GM23248 (cell line): ENCODE measurements at regions not wholly inside any gene's neighbourhood (a gene's known extent, or its start where the extent isn't known, plus 50 kb on each side); places are given as distances from the start of the nearest gene placed in this dataset.

ENCODE experiments used
- DNase-seq: peaks from one replicate; pipeline ENCODE4 v3.0.0-alpha.2; 2015
- H2AFZ ChIP-seq: fragments of 200-600 bp; sonication (generic); 2 replicates; pipeline ENCODE4 v1.6.1; 2016; ENCODE audit warnings: antibody characterized with exemption
- H3F3A ChIP-seq: fragments of 200-600 bp; sonication (generic); 2 replicates; pipeline ENCODE4 v1.6.1; 2016; ENCODE audit warnings: mild to moderate bottlenecking, antibody characterized with exemption, mixed run types; ENCODE audit not compliant: insufficient read depth
- H3K27ac ChIP-seq: fragments of 200-600 bp; sonication (generic); 2 replicates; pipeline ENCODE4 v1.5.1; 2016; ENCODE audit warnings: mild to moderate bottlenecking
- H3K27me3 ChIP-seq: fragments of 200-600 bp; sonication (generic); replicated peaks from 2 replicates; pipeline ENCODE4 v1.6.1; 2016; ENCODE audit warnings: mild to moderate bottlenecking; ENCODE audit not compliant: insufficient read depth
- H3K36me3 ChIP-seq: fragments of 200-600 bp; sonication (generic); 2 replicates; pipeline ENCODE4 v1.6.1; 2016; ENCODE audit warnings: low read depth, mild to moderate bottlenecking
- H3K4me1 ChIP-seq: fragments of 200-600 bp; sonication (generic); 2 replicates; pipeline ENCODE4 v1.6.1; 2016; ENCODE audit warnings: mild to moderate bottlenecking; ENCODE audit not compliant: insufficient read depth
- H3K4me2 ChIP-seq: fragments of 200-600 bp; sonication (generic); one replicate; pipeline ENCODE4 v1.6.1; 2016; ENCODE audit warnings: mild to moderate bottlenecking; ENCODE audit not compliant: unreplicated experiment
- H3K4me3 ChIP-seq: fragments of 200-600 bp; sonication (generic); 2 replicates; pipeline ENCODE4 v1.5.1; 2016; ENCODE audit warnings: mild to moderate bottlenecking
- H3K79me2 ChIP-seq: fragments of 200-600 bp; sonication (generic); 2 replicates; pipeline ENCODE4 v1.6.1; 2016; ENCODE audit warnings: mild to moderate bottlenecking; ENCODE audit not compliant: insufficient read depth
- H3K9ac ChIP-seq: fragments of 200-600 bp; sonication (generic); 2 replicates; pipeline ENCODE4 v1.6.1; 2016; ENCODE audit warnings: mild to moderate bottlenecking
- H3K9me2 ChIP-seq: fragments of 200-600 bp; sonication (generic); 2 replicates; pipeline ENCODE4 v1.6.1; 2016; ENCODE audit warnings: mixed run types, mild to moderate bottlenecking, moderate library complexity; ENCODE audit not compliant: insufficient read depth
- H3K9me3 ChIP-seq: fragments of 200-600 bp; sonication (generic); one replicate; pipeline ENCODE4 v1.6.1; 2017; ENCODE audit warnings: low read depth
- H4K20me1 ChIP-seq: fragments of 200-600 bp; sonication (generic); 2 replicates; pipeline ENCODE4 v1.6.0; 2016; ENCODE audit not compliant: insufficient read depth
- EZH2 ChIP-seq: fragments of 200-600 bp; sonication (generic); IDR thresholded peaks from 2 replicates; pipeline ENCODE4 v1.6.1; 2018; ENCODE audit warnings: antibody characterized with exemption, mild to moderate bottlenecking; ENCODE audit not compliant: insufficient read depth, poor library complexity, severe bottlenecking
- EZH2phosphoT487 ChIP-seq: fragments of 200-600 bp; sonication (generic); IDR thresholded peaks from 2 replicates; pipeline ENCODE4 v1.6.1; 2018; ENCODE audit warnings: antibody characterized with exemption, moderate library complexity, mild to moderate bottlenecking, low read depth; ENCODE audit not compliant: insufficient read depth
- WGBS, 2 experiments: methylation state at CpG; one replicate each; pipeline ENCODE4 v1.1.6; 2015 to 2017; ENCODE audit warnings: low lambda C conversion rate in 2 of 2, low coverage in 1 of 2; ENCODE audit errors: missing lambda C conversion rate in 2 of 2; 5-methylcytosine and 5-hydroxymethylcytosine counted together
- in situ Hi-C: fragments of 300-500 bp; cut with MboI; formaldehyde crosslinking; loops from 2 replicates; pipeline ENCODE4 v1.15.0; 2020

- in situ Hi-C loops, result no loop called here
- H3K27me3 ChIP-seq, result no peaks in the 10 kb centered on the region
- no peak overlapping the region for H3K27ac ChIP-seq
- no peak overlapping the region for H3K4me2 ChIP-seq
- H3K9ac ChIP-seq, result no peak overlapping the region
- H3K9me3 ChIP-seq, result no peaks in the 10 kb centered on the region
- H2AFZ ChIP-seq, result no peak overlapping the region
- TF ChIP-seq EZH2, result no peak
- TF ChIP-seq EZH2phosphoT487, result no peak
- no peaks in the 10 kb centered on the region for H4K20me1 ChIP-seq
- H3K4me1 ChIP-seq, result no peaks in the 10 kb centered on the region
- no peaks in the 10 kb centered on the region for H3K9me2 ChIP-seq
- H3K4me3 ChIP-seq, result no peak overlapping the region
- H3K36me3 ChIP-seq, result no peaks in the 10 kb centered on the region
- no peaks in the 10 kb centered on the region for H3F3A ChIP-seq
- 46 to 61% methylated on average over 6 of the region's 6 CpGs for WGBS, 2 experiments
- DNase-seq, result no peak
- no peaks in the 10 kb centered on the region for H3K79me2 ChIP-seq
Observed at GRCh38 chr10:129111922-129112321, 355.1 kb upstream of the MGMT start.

- H3K36me3 ChIP-seq, result no peaks in the 10 kb centered on the region
- in situ Hi-C loops, result no loop called here
- WGBS, 2 experiments, result 44 to 52% methylated on average over 10 of the region's 10 CpGs
Observed at GRCh38 chr10:129114588-129114987, 352.5 kb upstream of the MGMT start.

GRCh38 chr10:129116371-129116770 is 350.7 kb upstream of the MGMT start:
- Histone ChIP-seq H3K27me3 (no peaks in the 10 kb centered on the region), H3K79me2 (no peaks in the 10 kb centered on the region), H2AFZ (no peak overlapping the region), H4K20me1 (no peaks in the 10 kb centered on the region), H3K9me2 (no peaks in the 10 kb centered on the region), H3K36me3 (no peaks in the 10 kb centered on the region), H3K9me3 (no peaks in the 10 kb centered on the region), H3K4me3 (no peak overlapping the region), H3K27ac (no peak overlapping the region), H3K4me1 (no peaks in the 10 kb centered on the region), H3K9ac (no peak overlapping the region), H3F3A (no peaks in the 10 kb centered on the region), H3K4me2 (no peak overlapping the region)
- DNase-seq, result no peak
- TF ChIP-seq EZH2 (no peak), EZH2phosphoT487 (no peak)
- whole genome bisulfite sequencing, 2 experiments, result 56 to 60% methylated on average over 8 of the region's 8 CpGs
- in situ Hi-C loops, result no loop called here

More at GRCh38 chr10:129114588-129114987, 352.5 kb upstream of the MGMT start:
- Histone ChIP-seq H4K20me1 (no peaks in the 10 kb centered on the region), H3K27ac (no peak overlapping the region), H3K9me3 (no peaks in the 10 kb centered on the region), H3K4me3 (no peak overlapping the region), H3K4me2 (no peak overlapping the region), H2AFZ (no peak overlapping the region), H3K27me3 (no peaks in the 10 kb centered on the region), H3K9me2 (no peaks in the 10 kb centered on the region), H3F3A (no peaks in the 10 kb centered on the region), H3K4me1 (no peaks in the 10 kb centered on the region), H3K79me2 (no peaks in the 10 kb centered on the region), H3K9ac (no peak overlapping the region)
- no peak for DNase-seq
- no peak for TF ChIP-seq EZH2phosphoT487
- TF ChIP-seq EZH2, result no peak

- H3K9ac ChIP-seq, result no peak overlapping the region
- H2AFZ ChIP-seq, result no peak overlapping the region
Observed at GRCh38 chr10:129120441-129120840, 346.6 kb upstream of the MGMT start.

GRCh38 chr10:129122846-129123245 is 344.2 kb upstream of the MGMT start:
- Histone ChIP-seq H2AFZ (no peak overlapping the region), H3K4me3 (no peak overlapping the region), H3K4me1 (no peaks in the 10 kb centered on the region), H3K9me2 (no peaks in the 10 kb centered on the region), H3K4me2 (no peak overlapping the region), H3K9me3 (no peaks in the 10 kb centered on the region), H3K27ac (no peak overlapping the region), H3K9ac (no peak overlapping the region), H4K20me1 (no peaks in the 10 kb centered on the region), H3K27me3 (no peaks in the 10 kb centered on the region), H3K36me3 (no peaks in the 10 kb centered on the region), H3F3A (no peaks in the 10 kb centered on the region), H3K79me2 (no peaks in the 10 kb centered on the region)
- DNase-seq, result no peak
- no peak for TF ChIP-seq EZH2
- TF ChIP-seq EZH2phosphoT487, result no peak
- 54 to 59% methylated on average over 3 of the region's 3 CpGs for WGBS, 2 experiments
- in situ Hi-C loops, result no loop called here

More at GRCh38 chr10:129120441-129120840, 346.6 kb upstream of the MGMT start:
- H3K9me3 ChIP-seq, result no peaks in the 10 kb centered on the region
- no peak overlapping the region for H3K4me3 ChIP-seq
- H3K4me2 ChIP-seq, result no peak overlapping the region
- H3K79me2 ChIP-seq, result no peaks in the 10 kb centered on the region
- TF ChIP-seq EZH2 (no peak), EZH2phosphoT487 (no peak)
- H3F3A ChIP-seq, result no peaks in the 10 kb centered on the region
- H3K27me3 ChIP-seq, result no peaks in the 10 kb centered on the region
- no peaks in the 10 kb centered on the region for H3K4me1 ChIP-seq
- 17 to 25% methylated on average over 2 of the region's 2 CpGs for WGBS, 2 experiments
- no peak for DNase-seq
- H3K9me2 ChIP-seq, result no peaks in the 10 kb centered on the region
- in situ Hi-C loops, result no loop called here
- H4K20me1 ChIP-seq, result no peaks in the 10 kb centered on the region
- no peak overlapping the region for H3K27ac ChIP-seq
- no peaks in the 10 kb centered on the region for H3K36me3 ChIP-seq
